ENCODE measurements at regions not wholly inside any gene's neighbourhood (a gene's known extent, or its start where the extent isn't known, plus 50 kb on each side); places are given as distances from the start of the nearest gene placed in this dataset.
"Not testable (repeated sequence)": the region's sequence is repeated elsewhere in the genome, so short reads cannot be mapped to it uniquely, and the experiment has no call there.

GRCh38 chr10:42896735-42897134 lies 114.1 kb downstream of the BMS1 start:
- H3K4me3 Mint-ChIP-seq = no peak overlapping the region
- no peak overlapping the region for H3K27ac Mint-ChIP-seq
- no peak for DNase-seq
- H3K36me3 Mint-ChIP-seq (ENCODE audit: low read depth) = no peaks in the 10 kb centered on the region
- TF ChIP-seq CTCF (IDR thresholded peaks at IDR 0.05) = no peak
- no peaks in the 10 kb centered on the region for H3K4me1 Mint-ChIP-seq (ENCODE audit: low read depth)
- peaks cover 11% of the 10 kb centered on the region; the same call in 1 of the 2 replicates for H3K9me3 Mint-ChIP-seq
- H3K27me3 Mint-ChIP-seq (ENCODE audit: insufficient read depth) = peaks cover 24% of the 10 kb centered on the region

- H3K27ac Mint-ChIP-seq = no peak overlapping the region
- H3K4me3 Mint-ChIP-seq = no peak overlapping the region
- no peaks in the 10 kb centered on the region for H3K4me1 Mint-ChIP-seq (ENCODE audit: low read depth)
- no peaks in the 10 kb centered on the region for H3K36me3 Mint-ChIP-seq (ENCODE audit: low read depth)
- TF ChIP-seq CTCF (IDR thresholded peaks at IDR 0.05) = no peak
- peaks cover 11% of the 10 kb centered on the region; the same call in 1 of the 2 replicates for H3K9me3 Mint-ChIP-seq
- peaks cover 24% of the 10 kb centered on the region for H3K27me3 Mint-ChIP-seq (ENCODE audit: insufficient read depth)
- DNase-seq = no peak
Measured at GRCh38 chr10:42898037-42898960, 115.7 kb downstream of the BMS1 start.

- peaks cover 11% of the 10 kb centered on the region; the same call in 1 of the 2 replicates for H3K9me3 Mint-ChIP-seq
- H3K27me3 Mint-ChIP-seq (ENCODE audit: insufficient read depth) = peaks cover 28% of the 10 kb centered on the region
- no peaks in the 10 kb centered on the region for H3K4me1 Mint-ChIP-seq (ENCODE audit: low read depth)
- H3K27ac Mint-ChIP-seq = no peak overlapping the region
- no peak overlapping the region for H3K4me3 Mint-ChIP-seq
- no peaks in the 10 kb centered on the region for H3K36me3 Mint-ChIP-seq (ENCODE audit: low read depth)
- no peak for DNase-seq
- no peak for TF ChIP-seq CTCF (IDR thresholded peaks at IDR 0.05)
Measured at GRCh38 chr10:42899036-42899435, 116.4 kb downstream of the BMS1 start.

GRCh38 chr10:42900346-42900745 lies 117.8 kb downstream of the BMS1 start:
- not testable (repeated sequence) for H3K27ac Mint-ChIP-seq; H3K4me3 Mint-ChIP-seq; H3K36me3 Mint-ChIP-seq (ENCODE audit: low read depth); H3K4me1 Mint-ChIP-seq (ENCODE audit: low read depth); DNase-seq
- peaks cover 11% of the 10 kb centered on the region; the same call in 1 of the 2 replicates for H3K9me3 Mint-ChIP-seq
- peaks cover 29% of the 10 kb centered on the region for H3K27me3 Mint-ChIP-seq (ENCODE audit: insufficient read depth)

GRCh38 chr10:42911359-42911758 lies 128.8 kb downstream of the BMS1 start:
- Mint-ChIP-seq H3K27me3 (ENCODE audit: insufficient read depth) (peaks cover 4% of the 10 kb centered on the region; the same call in 1 of the 2 replicates), H3K36me3 (ENCODE audit: low read depth) (no peaks in the 10 kb centered on the region), H3K4me1 (ENCODE audit: low read depth) (no peaks in the 10 kb centered on the region), H3K9me3 (peaks cover 9% of the 10 kb centered on the region; the same call in 1 of the 2 replicates), H3K4me3 (no peak overlapping the region), H3K27ac (no peak overlapping the region)
- TF ChIP-seq CTCF (IDR thresholded peaks at IDR 0.05) = no peak
- DNase-seq = no peak

- TF ChIP-seq CTCF (IDR thresholded peaks at IDR 0.05) = no peak
- DNase-seq = no peak
- no peaks in the 10 kb centered on the region for H3K36me3 Mint-ChIP-seq (ENCODE audit: low read depth)
- H3K4me3 Mint-ChIP-seq = no peak overlapping the region
- H3K27me3 Mint-ChIP-seq (ENCODE audit: insufficient read depth) = peaks cover 4% of the 10 kb centered on the region; the same call in 1 of the 2 replicates
- no peaks in the 10 kb centered on the region for H3K4me1 Mint-ChIP-seq (ENCODE audit: low read depth)
- H3K9me3 Mint-ChIP-seq = peaks cover 13% of the 10 kb centered on the region; the same call in 1 of the 2 replicates
- no peak overlapping the region for H3K27ac Mint-ChIP-seq
Measured at GRCh38 chr10:42916974-42917373, 134.4 kb downstream of the BMS1 start.
